Stimulated activated CD4-positive, alpha-beta T cell treated with anti-CD3 and anti-CD28 coated beads, Interleukin-4, amount 100 ng/mL, for 48 hours (primary cell): ENCODE measurements at regions not wholly inside any gene's neighbourhood (a gene's known extent, or its start where the extent isn't known, plus 50 kb on each side); places are given as distances from the start of the nearest gene placed in this dataset.
"Not testable (repeated sequence)": the region's sequence is repeated elsewhere in the genome, so short reads cannot be mapped to it uniquely, and the experiment has no call there.

ENCODE experiments used
- DNase-seq, 2 donors: peaks; one replicate each; pipeline ENCODE4 v3.0.0-alpha.2; 2020; ENCODE audit warnings: low read depth in 2 of 2

- no peak for DNase-seq
Observed at GRCh38 chr11:122202161-122202950, 86.3 kb upstream of the BLID start.

DNA sequence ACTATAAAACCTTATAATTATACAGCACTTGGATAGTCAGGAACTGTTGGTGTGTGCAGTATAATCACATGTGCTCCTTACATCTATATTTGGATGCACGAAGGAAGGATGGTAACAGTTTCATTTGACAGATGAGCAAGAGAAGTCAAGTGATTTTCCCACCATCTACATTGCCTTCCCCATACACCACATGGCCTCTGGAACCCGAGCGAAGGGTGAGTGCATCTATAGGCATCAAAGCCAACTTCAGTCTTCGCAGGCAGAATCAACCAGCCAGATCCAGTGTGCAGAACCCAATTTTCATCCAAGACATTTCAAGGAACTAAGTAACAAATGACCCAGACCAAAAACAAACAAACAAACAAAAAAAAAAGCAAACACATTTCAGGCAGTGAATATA lies 85.1 kb upstream of the BLID start:
- no peak for DNase-seq

GRCh38 chr11:122199661-122200060 lies 83.6 kb upstream of the BLID start:
- DNase-seq = no peak

GRCh38 chr11:122198291-122198983 lies 82.4 kb upstream of the BLID start:
- DNase-seq = no peak

- DNase-seq = no peak
Observed at GRCh38 chr11:122197066-122197987, 81.3 kb upstream of the BLID start.

DNA sequence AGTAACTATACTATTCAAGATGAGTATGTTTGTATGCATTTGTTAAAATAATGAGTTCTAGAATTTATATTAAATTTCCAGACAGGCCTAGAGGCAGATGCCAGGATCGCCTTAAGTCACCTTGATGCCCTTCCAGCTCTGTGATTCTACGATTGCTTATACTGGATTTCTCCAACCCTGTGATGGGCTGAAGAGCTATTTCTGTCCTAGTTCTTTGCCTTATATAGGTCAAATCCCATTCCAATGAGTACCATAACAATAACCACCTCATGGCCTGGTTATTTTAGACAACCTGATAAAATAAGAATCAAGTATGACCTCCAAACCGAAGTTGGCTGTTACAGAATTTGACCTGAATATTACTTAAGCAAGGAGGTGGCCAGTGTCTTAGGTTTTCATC lies 79.8 kb upstream of the BLID start:
- DNase-seq = no peak

DNA sequence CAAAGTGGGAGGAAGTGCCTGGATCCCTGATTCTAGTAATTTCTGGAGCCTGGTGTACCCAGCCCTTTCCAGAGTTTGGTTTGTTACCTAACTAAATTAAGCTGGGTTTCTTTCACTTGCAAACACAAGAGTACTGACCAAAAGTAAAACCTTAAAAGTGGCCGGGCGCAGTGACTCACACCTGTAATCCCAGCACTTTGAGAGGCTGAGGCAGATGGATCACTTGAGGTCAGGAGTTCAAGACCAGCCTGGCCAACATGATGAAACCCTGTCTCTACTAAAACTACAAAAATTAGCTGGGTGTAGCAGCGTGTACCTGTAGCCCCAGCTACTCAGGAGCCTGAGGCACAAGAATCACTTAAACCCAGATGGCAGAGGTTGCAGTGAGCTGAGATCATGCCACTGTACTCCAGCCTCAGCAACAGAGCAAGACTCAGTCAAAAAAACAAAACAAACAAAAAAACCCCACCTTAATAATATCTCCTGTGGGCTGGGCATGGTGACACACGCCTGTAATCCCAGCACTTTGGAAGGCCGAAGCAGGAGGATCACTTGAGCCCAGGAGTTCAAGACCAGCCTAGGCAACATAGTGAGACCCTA lies 78.0 kb upstream of the BLID start:
- not testable (repeated sequence) for DNase-seq

DNA sequence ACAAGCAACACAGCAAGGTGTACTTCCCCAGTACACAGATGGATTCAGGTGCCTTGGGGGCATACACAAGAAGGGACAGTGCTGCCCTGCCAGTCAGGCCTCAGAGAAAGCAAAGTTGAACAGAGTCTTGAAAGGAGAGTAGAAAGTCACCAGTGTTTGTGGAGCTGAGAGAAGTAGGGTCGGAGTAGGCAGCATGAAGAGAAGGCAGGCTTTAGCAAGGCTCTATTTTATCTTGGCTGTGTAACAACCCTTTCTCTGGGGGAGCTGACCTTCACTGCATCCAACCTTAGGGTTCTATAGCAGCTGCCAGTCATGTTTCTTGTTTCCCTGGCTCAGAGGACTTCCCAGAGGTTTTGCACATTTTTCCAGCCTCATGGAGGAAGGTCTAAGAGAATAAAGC lies 77.4 kb upstream of the BLID start:
- no peak for DNase-seq

DNA sequence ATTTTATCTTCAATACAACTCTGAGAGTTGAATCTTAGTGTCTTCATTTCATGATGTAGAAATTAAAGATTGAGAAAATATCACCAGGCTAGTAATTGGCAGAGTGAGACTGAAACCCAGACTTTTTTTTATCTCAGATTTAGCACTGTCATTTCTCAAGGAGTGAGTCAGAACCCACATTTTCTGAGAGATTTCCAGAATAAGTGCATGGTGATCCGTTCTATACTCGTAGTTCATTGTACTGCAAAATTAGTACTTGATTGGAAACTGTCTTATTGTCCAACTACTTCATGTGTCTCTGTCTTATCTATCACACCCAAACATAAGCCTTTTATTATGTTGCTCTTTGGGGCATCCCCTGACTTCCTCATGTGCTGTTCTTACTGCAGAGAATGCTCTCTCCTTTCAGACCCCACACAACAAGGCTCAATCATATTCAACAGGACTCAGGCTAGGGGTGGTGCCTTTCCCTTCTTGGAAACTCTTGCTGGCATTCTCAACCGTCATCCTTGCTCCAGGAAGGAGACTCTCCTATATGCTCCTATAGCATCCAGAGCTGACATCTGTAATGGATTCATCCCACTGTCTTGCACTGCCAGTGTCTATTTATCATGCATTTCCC lies 76.7 kb upstream of the BLID start:
- no peak for DNase-seq

GRCh38 chr11:122190768-122191167 lies 74.8 kb upstream of the BLID start:
- no peak for DNase-seq

DNA sequence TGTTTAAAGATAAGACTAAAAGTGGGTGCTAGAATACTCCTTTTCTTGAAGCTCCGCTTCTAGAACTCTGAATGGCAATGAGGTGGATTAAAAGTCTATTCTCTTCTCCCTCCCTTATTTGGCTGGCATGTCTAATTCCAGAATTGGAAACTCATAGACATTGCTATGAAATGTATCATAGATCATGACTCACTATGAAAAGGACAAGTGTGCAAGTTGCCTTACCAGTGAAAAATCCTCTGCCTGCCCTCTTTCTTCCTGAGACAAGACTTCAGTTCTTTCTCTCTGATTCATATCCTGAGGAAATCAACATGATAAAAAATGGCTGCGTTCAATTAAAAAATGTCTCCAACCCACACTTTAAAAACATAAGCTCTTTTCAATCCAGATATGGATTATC lies 73.2 kb upstream of the BLID start:
- DNase-seq = no peak

DNA sequence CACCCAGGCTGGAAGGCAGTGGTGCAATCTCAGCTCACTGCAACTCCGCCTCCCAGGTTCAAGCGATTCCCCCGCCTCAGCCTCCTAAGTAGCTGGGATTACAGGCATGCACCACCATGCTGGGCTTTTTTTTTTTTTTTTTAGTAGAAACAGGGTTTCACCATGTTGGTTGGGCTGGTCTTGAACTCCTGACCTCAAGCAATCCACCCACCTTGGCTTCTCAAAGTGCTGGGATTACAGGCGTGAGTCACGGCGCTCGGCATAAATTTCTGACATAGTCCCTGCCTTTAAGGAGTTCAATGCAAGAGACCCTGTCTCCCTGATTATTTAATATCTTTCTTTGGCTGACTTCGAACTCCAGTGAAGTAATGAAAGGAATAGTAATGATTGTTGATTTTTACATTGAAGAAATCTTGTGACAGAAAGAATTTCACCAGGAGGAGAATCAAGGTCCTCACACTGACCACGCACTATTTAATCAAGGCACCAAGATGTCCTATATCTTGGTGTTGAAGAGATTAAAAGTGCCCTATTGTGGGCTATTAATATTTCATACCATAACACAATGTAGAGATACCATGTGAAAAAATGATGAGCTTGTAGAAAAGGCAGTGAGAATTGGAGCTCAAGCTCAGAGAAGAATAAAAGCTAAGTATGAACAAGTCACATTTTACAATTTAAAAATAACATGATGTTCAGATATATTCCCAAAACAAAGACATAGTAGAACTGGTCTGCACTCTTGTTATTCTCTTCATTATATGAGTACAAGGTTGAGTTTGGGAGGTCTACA lies 71.6 kb upstream of the BLID start:
- DNase-seq = no peak

DNA sequence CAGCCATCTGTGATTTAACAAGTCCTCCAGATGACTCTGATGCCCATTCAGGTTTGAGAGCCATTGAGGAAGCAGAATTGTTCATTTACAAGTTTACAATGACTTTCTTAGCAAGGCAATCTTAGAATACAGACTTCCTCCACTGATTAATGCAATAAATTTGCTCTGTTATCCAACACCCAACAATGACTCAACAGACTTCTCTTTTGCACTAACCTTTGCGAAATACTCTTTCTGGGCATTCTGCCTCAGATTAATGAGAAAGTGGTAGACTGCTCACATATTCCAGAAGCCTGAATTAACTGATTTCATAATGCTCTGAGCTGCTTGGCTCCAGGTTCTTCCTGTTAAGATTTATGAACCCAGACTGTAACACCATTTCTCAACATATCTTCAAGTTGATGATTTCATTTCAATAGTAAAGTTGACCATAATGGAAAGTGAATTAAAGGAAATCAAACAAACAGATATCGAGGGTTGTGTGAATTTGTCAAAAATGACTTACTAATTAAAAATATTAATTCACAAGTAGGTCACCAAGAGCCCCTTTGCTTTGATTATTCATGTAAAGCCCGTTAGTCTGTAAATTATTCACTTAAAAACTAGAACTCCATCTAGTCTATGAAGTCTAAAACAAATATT lies 70.5 kb upstream of the BLID start:
- DNase-seq = no peak

DNA sequence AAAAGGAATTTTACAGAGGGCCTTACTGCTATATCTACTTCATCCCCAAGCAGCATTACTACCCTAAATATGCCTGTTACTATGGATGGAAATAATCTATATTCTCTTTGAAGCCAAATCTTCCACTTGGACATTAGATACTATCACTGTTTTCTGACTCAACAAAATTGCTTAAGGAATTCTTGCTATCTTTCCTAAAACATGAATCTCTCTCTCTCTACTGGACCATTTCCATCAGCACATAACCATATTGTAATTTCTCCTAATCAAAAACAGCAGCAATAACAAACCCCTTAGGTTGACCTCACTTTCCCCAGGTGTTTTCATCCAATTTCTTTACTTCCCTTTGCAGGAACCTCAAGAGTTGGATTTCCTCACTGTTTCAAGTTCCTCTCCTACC lies 67.9 kb upstream of the BLID start:
- no peak for DNase-seq

GRCh38 chr11:122181893-122182292 lies 65.9 kb upstream of the BLID start:
- no peak for DNase-seq

DNA sequence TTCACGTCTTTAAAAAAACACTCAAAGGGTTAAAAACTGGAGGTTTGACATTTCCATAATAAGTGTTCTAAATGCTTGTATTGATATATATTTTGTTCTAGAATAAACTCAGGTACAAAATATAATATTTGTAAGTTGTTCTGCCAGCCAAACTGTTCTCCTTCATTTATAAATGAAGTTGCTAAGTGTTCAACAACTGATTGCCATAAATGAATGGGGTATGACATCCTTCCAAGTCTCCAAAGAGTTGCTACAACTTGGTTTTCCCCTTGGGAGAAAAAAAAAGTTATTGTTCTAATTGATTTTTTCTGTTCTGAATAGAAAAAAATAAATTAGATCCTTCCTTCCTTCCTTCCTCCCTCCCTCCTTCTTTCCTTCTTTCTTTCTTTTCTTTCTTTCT lies 65.4 kb upstream of the BLID start:
- DNase-seq = no peak

DNA sequence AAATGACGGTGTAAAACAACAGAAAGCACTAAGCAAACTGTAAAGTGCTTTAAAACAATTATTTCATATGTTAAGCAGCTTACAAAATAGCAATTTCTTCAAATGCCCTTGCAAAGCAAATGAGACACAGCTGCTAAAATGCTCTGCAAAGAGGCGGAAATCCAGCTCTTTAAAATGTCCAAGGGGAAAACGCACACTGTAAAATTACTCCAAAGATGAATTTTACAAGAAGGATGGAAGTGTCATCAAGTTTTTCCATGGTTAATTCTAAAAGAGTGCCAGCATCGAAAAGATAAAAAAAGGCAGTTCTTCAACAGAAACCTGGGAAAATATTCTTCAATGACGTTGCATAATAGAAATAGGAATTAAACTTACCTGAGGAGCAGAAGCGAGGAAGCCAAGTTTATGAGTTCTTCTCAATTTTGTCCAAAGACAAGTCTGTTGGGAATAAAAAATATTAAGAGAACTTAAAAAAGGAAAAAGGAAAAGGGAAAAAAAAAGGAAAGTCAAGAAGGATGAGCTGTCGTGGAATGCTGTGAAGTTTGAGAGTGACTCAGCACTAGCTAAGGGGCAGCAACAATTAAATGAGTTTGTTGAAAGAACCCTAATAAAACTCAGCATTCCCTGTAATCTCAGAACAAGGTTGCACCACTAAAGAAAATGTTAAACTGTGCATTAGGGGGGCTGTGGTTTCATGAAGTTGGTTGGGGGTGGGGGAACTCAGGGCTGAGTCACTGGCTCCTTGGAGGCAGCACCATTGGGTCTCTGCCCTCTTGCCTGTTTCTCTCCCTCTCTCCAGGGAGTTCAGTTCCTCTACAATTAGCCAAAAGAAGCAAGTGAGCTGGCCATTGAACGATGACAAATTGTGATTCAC lies 64.2 kb upstream of the BLID start:
- no peak for DNase-seq

DNA sequence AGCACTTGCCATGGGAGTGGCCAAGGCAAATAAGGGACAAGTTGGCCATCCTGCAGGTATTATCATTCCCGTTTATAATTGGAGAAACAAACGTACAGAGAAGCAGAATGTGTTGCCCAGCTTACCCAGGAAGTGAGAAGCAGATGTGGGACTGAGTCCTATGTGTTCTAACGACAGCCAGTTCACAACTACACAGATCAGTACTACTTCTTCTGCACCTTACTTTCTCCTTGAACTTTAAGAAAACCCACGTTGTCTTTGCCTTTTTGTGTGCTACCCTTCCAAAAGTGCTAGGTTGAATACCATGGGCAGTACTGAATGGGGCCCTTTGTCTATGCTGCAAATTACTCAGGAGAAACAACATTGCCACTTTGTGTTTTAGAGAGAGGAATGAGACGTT lies 62.8 kb upstream of the BLID start:
- DNase-seq = no peak

DNA sequence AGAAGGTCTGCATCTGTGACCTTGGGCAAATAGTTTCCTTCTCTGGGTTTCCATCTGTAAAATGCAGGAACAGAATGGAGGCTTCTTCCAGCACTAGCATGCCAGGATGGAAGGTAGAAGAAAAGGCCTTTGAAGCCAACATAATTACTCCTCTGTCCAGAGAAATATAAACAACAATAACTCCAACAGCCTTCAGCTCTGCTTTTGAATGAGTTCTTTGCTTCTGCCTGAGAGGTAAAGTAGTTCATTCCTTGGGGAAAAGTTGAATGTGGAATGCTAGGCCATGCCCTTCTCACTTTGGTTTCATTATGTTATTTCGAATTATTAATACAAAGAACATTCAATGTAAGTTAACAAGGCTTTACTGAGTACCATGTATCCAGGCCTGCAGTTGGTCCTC lies 61.2 kb upstream of the BLID start:
- DNase-seq = no peak
